ENCODE measurements at regions not wholly inside any gene's neighbourhood (a gene's known extent, or its start where the extent isn't known, plus 50 kb on each side); places are given as distances from the start of the nearest gene placed in this dataset.

DNA sequence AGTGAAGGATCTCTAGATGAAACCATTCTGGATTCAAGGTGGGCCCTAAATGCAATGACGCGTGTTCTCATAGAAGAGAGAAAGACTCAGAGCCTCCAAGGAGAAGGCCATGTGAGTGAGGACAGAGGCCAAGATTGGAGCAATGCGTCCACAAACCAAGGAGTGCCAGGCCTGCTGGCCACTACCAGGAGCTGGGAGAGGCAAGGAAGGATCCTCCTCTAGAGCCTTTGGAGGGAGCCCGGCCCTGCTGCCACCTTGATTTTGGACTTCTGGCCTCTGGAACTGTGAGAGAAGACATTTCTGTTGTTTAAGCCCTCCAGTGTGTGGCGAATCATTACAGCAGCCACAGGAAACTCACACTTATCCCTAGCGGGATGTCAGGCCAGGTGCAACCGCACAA, 52.7 kb upstream of the SHANK2 start:
- TF ChIP-seq CTCF (IDR thresholded peaks at IDR 0.05): no peak
- TF ChIP-seq POLR2A (IDR thresholded peaks at IDR 0.05): no peak

Measured in upper lobe of left lung (tissue), 4 donors.